T-helper 1 cell treated with Interleukin-12 subunit alpha and Interleukin-12 subunit beta and Interleukin-4 antibody, amounts not matched to agents 30 ng/mL and 1 ng/mL, for 36 hours (primary cell): ENCODE measurements at regions not wholly inside any gene's neighbourhood (a gene's known extent, or its start where the extent isn't known, plus 50 kb on each side); places are given as distances from the start of the nearest gene placed in this dataset.

ENCODE experiments used
- intact Hi-C: fragments of 100-400 bp; cut with micrococcal nuclease; formaldehyde crosslinking; loops from one replicate; pipeline ENCODE4 v1.15.1; 2024

- intact Hi-C loops, result no loop called here
These were observed 525.0 kb downstream of the ISL1 start for GRCh38 chr5:51908215-51908614.

- intact Hi-C loops, result no loop called here
These were observed 561.4 kb downstream of the ISL1 start for GRCh38 chr5:51944500-51945125.

GRCh38 chr5:51958473-51958872 is 575.2 kb downstream of the ISL1 start:
- intact Hi-C loops, result no loop called here

GRCh38 chr5:51960617-51961121 is 577.4 kb downstream of the ISL1 start:
- intact Hi-C loops, result no loop called here

- intact Hi-C loops, result no loop called here
These were observed 577.9 kb downstream of the ISL1 start for GRCh38 chr5:51961154-51961562.

GRCh38 chr5:51968756-51969155 is 585.5 kb downstream of the ISL1 start:
- intact Hi-C loops, result no loop called here

GRCh38 chr5:51974834-51975233 is 591.6 kb downstream of the ISL1 start:
- intact Hi-C loops, result no loop called here

GRCh38 chr5:51977014-51977413 is 593.8 kb downstream of the ISL1 start:
- intact Hi-C loops, result no loop called here

GRCh38 chr5:51983161-51983560 is 599.9 kb downstream of the ISL1 start:
- intact Hi-C loops, result loop anchor here (1.0 kb wide), 1 partner anchor 46 kb away; no protein-coding TSS in a partner anchor

- intact Hi-C loops, result no loop called here
These were observed 603.5 kb downstream of the ISL1 start for GRCh38 chr5:51986733-51987132.

- intact Hi-C loops, result no loop called here
These were observed 604.0 kb downstream of the ISL1 start for GRCh38 chr5:51987239-51987638.

GRCh38 chr5:51987669-51988209 is 604.5 kb downstream of the ISL1 start:
- intact Hi-C loops, result no loop called here

GRCh38 chr5:51988634-51989033 is 605.4 kb downstream of the ISL1 start:
- intact Hi-C loops, result no loop called here

GRCh38 chr5:51990241-51990640 is 607.0 kb downstream of the ISL1 start:
- intact Hi-C loops, result no loop called here

- intact Hi-C loops, result no loop called here
These were observed 607.5 kb downstream of the ISL1 start for GRCh38 chr5:51990661-51991180.

- intact Hi-C loops, result no loop called here
These were observed 608.7 kb downstream of the ISL1 start for GRCh38 chr5:51991940-51992339.

- intact Hi-C loops, result no loop called here
These were observed 612.6 kb downstream of the ISL1 start for GRCh38 chr5:51995773-51996306.

GRCh38 chr5:51996356-51996861 is 613.2 kb downstream of the ISL1 start:
- intact Hi-C loops, result no loop called here

- intact Hi-C loops, result no loop called here
These were observed 614.3 kb downstream of the ISL1 start for GRCh38 chr5:51997500-51997899.

- intact Hi-C loops, result no loop called here
These were observed 614.7 kb downstream of the ISL1 start for GRCh38 chr5:51997949-51998348.

- intact Hi-C loops, result loop anchor here (2.0 kb wide), 1 partner anchor 1045 kb away; no protein-coding TSS in a partner anchor
These were observed 624.1 kb downstream of the ISL1 start for GRCh38 chr5:52007230-52007858.

- intact Hi-C loops, result no loop called here
These were observed 627.2 kb downstream of the ISL1 start for GRCh38 chr5:52010454-52010853.
